ENCODE measurements at regions not wholly inside any gene's neighbourhood (a gene's known extent, or its start where the extent isn't known, plus 50 kb on each side); places are given as distances from the start of the nearest gene placed in this dataset.

- H3K27ac ChIP-seq (ENCODE audit: low read depth, low read length), result no peak overlapping the region
- H3K4me2 ChIP-seq (ENCODE audit: low read length), result no peak overlapping the region
- no peaks in the 10 kb centered on the region for H3F3A ChIP-seq (ENCODE audit: control insufficient read depth, insufficient read depth)
Observed at GRCh38 chr18:22550366-22550765, 132.7 kb upstream of the CTAGE1 start.

DNA sequence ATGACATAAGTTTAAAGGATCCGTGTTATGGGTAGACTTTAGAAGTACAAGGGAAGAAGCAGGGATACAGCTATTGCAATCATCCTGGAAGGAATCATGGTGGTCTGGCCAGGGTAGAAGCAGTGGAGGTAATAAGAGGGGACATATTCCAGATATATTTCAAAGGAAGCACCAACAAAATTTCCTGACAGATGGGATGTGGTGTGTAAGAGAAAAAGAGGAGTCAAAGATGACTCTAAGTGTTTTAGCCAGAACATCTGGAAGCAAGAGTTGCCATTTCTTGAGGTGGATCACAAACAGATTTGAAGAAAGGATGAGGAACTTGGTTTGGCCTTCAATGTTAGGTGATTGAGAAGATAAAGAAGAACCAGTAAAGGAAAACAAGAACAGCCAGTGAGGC, 133.1 kb upstream of the CTAGE1 start:
- no peak overlapping the region for H3K4me2 ChIP-seq (ENCODE audit: low read length)
- H4K20me1 ChIP-seq (ENCODE audit: control insufficient read depth, insufficient read depth, low read depth, low read length), result no peaks in the 10 kb centered on the region
- no peaks in the 10 kb centered on the region for H3K4me1 ChIP-seq (ENCODE audit: control insufficient read depth, low read length)
- H3K4me3 ChIP-seq (ENCODE audit: low read length), result no peak overlapping the region
- no peaks in the 10 kb centered on the region for H3K9me2 ChIP-seq (replicated peaks; ENCODE audit: control insufficient read depth, low read length)
- no peaks in the 10 kb centered on the region for H3K79me2 ChIP-seq (ENCODE audit: control insufficient read depth, low read length)
- no peaks in the 10 kb centered on the region for H3K27me3 ChIP-seq (ENCODE audit: control insufficient read depth, low read length)
- no peak for TF ChIP-seq CTCF (IDR thresholded peaks at IDR 0.05; ENCODE audit: low read depth, low read length, poor library complexity, severe bottlenecking)
- TF ChIP-seq EZH2phosphoT487 (IDR thresholded peaks at IDR 0.05; ENCODE audit: borderline replicate concordance, low read length), result no peak
- no peaks in the 10 kb centered on the region for H3K36me3 ChIP-seq (ENCODE audit: control insufficient read depth, low read length)
- H3K27ac ChIP-seq (ENCODE audit: low read depth, low read length), result no peak overlapping the region
- no peaks in the 10 kb centered on the region for H3F3A ChIP-seq (ENCODE audit: control insufficient read depth, insufficient read depth)
- H3K9me3 ChIP-seq (ENCODE audit: control insufficient read depth, insufficient read depth, low read length), result no peaks in the 10 kb centered on the region

More at GRCh38 chr18:22550366-22550765, 132.7 kb upstream of the CTAGE1 start:
- TF ChIP-seq EZH2phosphoT487 (IDR thresholded peaks at IDR 0.05; ENCODE audit: borderline replicate concordance, low read length), result no peak
- TF ChIP-seq CTCF (IDR thresholded peaks at IDR 0.05; ENCODE audit: low read depth, low read length, poor library complexity, severe bottlenecking), result no peak
- Histone ChIP-seq H3K9me3 (ENCODE audit: control insufficient read depth, insufficient read depth, low read length) (no peaks in the 10 kb centered on the region), H3K36me3 (ENCODE audit: control insufficient read depth, low read length) (no peaks in the 10 kb centered on the region), H3K4me3 (ENCODE audit: low read length) (no peak overlapping the region), H3K27me3 (ENCODE audit: control insufficient read depth, low read length) (no peaks in the 10 kb centered on the region), H3K79me2 (ENCODE audit: control insufficient read depth, low read length) (no peaks in the 10 kb centered on the region), H4K20me1 (ENCODE audit: control insufficient read depth, insufficient read depth, low read depth, low read length) (no peaks in the 10 kb centered on the region), H3K9me2 (replicated peaks; ENCODE audit: control insufficient read depth, low read length) (no peaks in the 10 kb centered on the region), H3K4me1 (ENCODE audit: control insufficient read depth, low read length) (no peaks in the 10 kb centered on the region)

DNA sequence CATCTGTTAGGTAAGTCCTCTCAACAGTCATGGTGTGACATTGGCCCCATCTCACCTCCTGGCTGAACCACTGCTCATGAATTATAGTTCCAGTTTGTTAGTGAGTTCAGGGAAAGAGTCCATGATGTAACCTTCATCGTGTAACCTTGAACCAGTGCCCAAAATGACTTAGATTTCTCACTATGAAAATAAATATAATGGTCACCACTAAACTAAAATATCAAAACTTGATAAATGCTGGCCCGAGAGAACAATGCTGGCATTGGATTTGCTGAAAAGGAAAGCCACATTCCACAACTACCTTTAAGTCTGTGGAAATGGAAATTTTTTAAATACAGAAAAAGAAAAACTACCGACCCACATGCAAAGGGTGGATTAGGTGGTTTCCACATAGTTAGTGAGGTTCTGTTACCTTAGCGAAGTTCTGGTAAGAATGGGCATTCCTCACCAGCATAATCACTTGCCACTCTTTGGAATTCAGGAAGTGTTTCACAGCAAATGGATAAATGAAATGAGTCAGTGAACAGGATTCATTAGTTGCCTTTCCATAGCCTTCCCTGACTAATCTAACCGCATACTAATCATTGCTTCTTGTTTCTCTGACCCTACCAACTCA, 133.9 kb upstream of the CTAGE1 start:
- Histone ChIP-seq H3F3A (ENCODE audit: control insufficient read depth, insufficient read depth) (no peaks in the 10 kb centered on the region), H3K4me2 (ENCODE audit: low read length) (no peak overlapping the region), H3K4me3 (ENCODE audit: low read length) (no peak overlapping the region), H3K4me1 (ENCODE audit: control insufficient read depth, low read length) (no peaks in the 10 kb centered on the region), H3K36me3 (ENCODE audit: control insufficient read depth, low read length) (no peaks in the 10 kb centered on the region), H3K9me3 (ENCODE audit: control insufficient read depth, insufficient read depth, low read length) (no peaks in the 10 kb centered on the region), H4K20me1 (ENCODE audit: control insufficient read depth, insufficient read depth, low read depth, low read length) (no peaks in the 10 kb centered on the region), H3K27me3 (ENCODE audit: control insufficient read depth, low read length) (no peaks in the 10 kb centered on the region), H3K27ac (ENCODE audit: low read depth, low read length) (no peak overlapping the region), H3K9me2 (replicated peaks; ENCODE audit: control insufficient read depth, low read length) (no peaks in the 10 kb centered on the region), H3K79me2 (ENCODE audit: control insufficient read depth, low read length) (no peaks in the 10 kb centered on the region)
- TF ChIP-seq CTCF (IDR thresholded peaks at IDR 0.05; ENCODE audit: low read depth, low read length, poor library complexity, severe bottlenecking), result no peak
- TF ChIP-seq EZH2phosphoT487 (IDR thresholded peaks at IDR 0.05; ENCODE audit: borderline replicate concordance, low read length), result no peak

All from DOHH2 (cell line).